Right atrium auricular region (tissue), 2 donors: ENCODE measurements at regions not wholly inside any gene's neighbourhood (a gene's known extent, or its start where the extent isn't known, plus 50 kb on each side); places are given as distances from the start of the nearest gene placed in this dataset.
"Not testable (repeated sequence)": the region's sequence is repeated elsewhere in the genome, so short reads cannot be mapped to it uniquely, and the experiment has no call there.

Source experiments
- DNase-seq: peaks from one replicate; pipeline ENCODE4 v3.0.0-alpha.2; 2019; ENCODE audit warnings: low spot score
- H3K27ac ChIP-seq, 2 donors: fragments of 200-600 bp; sonication (generic); 1 replicate in 1 of 2; 2 replicates in 1 of 2; pipeline ENCODE4 v1.5.1; 2016 to 2019
- H3K27me3 ChIP-seq, 2 donors: fragments of 200-600 bp; sonication (generic); one replicate each; pipeline versions ENCODE4 v1.5.1 to v1.6.0; 2017 to 2019
- H3K36me3 ChIP-seq: fragments of 200-600 bp; sonication (generic); one replicate; pipeline ENCODE4 v1.5.1; 2016
- H3K4me1 ChIP-seq, 2 donors: fragments of 200-600 bp; sonication (generic); one replicate each; pipeline versions ENCODE4 v1.5.1 to v1.6.0; 2017 to 2019
- H3K4me3 ChIP-seq, 2 donors: fragments of 200-600 bp; sonication (generic); 1 replicate in 1 of 2; 2 replicates in 1 of 2; pipeline ENCODE4 v1.5.1; 2017 to 2019; ENCODE audit warnings: mild to moderate bottlenecking in 1 of 2, moderate library complexity in 1 of 2
- H3K9me3 ChIP-seq, 2 donors: fragments of 200-600 bp; sonication (generic); one replicate each; pipeline ENCODE4 v1.5.1; 2019
- TF ChIP-seq, protein P1 (sequence below), 2 donors: fragments of 200-600 bp; sonication (generic); IDR thresholded peaks; one replicate each; pipeline ENCODE4 v1.5.1; 2019; ENCODE audit warnings: antibody characterized with exemption in 2 of 2

DNA sequence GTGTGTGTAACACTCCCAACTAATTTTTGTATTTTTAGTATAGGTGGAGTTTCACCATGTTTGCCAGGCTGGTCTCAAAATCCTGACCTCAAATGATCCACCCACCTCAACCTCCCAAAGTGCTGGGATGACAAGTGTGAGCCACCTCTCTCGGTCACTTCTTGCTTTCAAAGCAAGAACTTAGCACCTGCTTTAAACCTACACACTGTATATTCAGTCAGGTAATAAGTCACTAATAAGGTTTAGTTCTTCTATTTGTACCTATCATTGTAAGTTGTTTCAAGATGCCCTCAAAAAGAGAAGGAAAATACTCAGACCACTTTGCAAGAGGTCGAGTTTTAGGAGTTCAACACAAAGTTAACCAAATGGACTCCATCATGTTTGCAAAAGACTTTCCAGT, 431.3 kb downstream of the MRPL39 start:
- no peak overlapping the region for H3K27ac ChIP-seq
- DNase-seq = no peak
- no peaks in the 10 kb centered on the region for H3K4me1 ChIP-seq
- no peaks in the 10 kb centered on the region for H3K9me3 ChIP-seq
- H3K27me3 ChIP-seq = no peaks in the 10 kb centered on the region
- H3K4me3 ChIP-seq = no peak overlapping the region
- TF ChIP-seq, protein P1, sequence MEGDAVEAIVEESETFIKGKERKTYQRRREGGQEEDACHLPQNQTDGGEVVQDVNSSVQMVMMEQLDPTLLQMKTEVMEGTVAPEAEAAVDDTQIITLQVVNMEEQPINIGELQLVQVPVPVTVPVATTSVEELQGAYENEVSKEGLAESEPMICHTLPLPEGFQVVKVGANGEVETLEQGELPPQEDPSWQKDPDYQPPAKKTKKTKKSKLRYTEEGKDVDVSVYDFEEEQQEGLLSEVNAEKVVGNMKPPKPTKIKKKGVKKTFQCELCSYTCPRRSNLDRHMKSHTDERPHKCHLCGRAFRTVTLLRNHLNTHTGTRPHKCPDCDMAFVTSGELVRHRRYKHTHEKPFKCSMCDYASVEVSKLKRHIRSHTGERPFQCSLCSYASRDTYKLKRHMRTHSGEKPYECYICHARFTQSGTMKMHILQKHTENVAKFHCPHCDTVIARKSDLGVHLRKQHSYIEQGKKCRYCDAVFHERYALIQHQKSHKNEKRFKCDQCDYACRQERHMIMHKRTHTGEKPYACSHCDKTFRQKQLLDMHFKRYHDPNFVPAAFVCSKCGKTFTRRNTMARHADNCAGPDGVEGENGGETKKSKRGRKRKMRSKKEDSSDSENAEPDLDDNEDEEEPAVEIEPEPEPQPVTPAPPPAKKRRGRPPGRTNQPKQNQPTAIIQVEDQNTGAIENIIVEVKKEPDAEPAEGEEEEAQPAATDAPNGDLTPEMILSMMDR (IDR thresholded peaks at IDR 0.05) = no peak
- H3K36me3 ChIP-seq = no peaks in the 10 kb centered on the region

DNA sequence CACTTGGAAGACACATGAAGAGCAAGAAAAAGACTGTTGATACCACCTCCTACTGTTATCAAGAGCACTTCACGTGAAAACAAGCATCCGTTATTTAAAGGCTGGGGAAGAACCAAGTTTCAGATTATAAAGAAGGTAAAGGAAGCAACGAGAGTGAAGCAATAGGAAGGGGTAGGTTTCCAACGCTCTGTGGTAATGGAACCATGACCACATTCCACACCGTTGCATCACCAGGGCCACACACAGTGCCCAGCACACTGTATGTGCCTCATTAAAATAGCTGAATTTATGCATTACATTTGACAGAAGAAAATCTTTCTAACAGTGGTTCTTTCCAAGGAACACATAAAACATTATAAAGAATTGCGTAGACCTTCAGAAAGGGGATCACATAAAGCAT, 435.8 kb downstream of the MRPL39 start:
- Histone ChIP-seq H3K36me3 (no peaks in the 10 kb centered on the region), H3K27ac (no peak overlapping the region), H3K4me1 (no peaks in the 10 kb centered on the region), H3K4me3 (no peak overlapping the region), H3K9me3 (peaks cover 0 to 5% of the 10 kb centered on the region in 2 donors), H3K27me3 (no peaks in the 10 kb centered on the region)
- TF ChIP-seq, protein P1 (IDR thresholded peaks at IDR 0.05) = no peak
- DNase-seq = no peak

DNA sequence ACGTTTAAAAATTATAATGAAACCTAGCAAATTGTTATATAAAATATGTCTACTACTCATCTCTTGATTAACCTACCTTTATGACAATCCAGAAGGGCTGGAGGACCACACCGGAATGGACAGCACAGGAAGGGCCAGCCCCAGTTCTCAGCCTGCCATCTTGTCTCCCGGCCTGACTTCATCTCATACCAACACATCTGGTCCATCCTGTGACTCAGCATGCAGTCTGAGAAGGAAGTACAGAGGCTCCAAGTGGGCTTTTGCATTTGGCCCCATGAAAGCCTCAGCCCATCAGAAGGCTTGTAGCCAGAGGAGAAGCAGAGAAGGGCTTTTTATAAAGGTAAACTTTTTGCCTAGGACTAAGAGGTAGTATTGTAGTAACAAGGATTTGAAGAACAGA, 436.6 kb downstream of the MRPL39 start:
- no peak overlapping the region for H3K27ac ChIP-seq
- no peaks in the 10 kb centered on the region for H3K27me3 ChIP-seq
- no peaks in the 10 kb centered on the region for H3K36me3 ChIP-seq
- H3K4me3 ChIP-seq = no peak overlapping the region
- no peak for DNase-seq
- H3K9me3 ChIP-seq = peaks cover 0 to 9% of the 10 kb centered on the region in 2 donors
- H3K4me1 ChIP-seq = no peaks in the 10 kb centered on the region
- TF ChIP-seq, protein P1 (IDR thresholded peaks at IDR 0.05) = no peak

DNA sequence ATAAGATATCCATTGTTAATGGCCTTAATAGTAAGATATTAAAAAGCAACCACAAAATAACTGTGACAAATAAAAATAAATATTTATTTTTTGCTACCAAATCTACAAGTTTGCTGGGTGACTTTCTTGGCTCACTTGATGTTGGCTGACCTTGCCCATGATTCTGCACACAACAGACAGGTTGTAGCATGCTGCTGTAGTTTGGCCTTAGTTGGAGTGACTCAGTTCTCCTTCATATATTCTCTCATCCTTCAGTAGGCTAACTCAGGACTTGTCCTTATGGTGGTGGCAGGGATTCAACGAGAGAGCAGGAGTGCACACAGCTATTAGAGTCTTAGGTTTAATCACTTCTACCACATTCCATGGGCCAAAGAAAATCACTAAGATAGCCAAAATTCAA, 437.9 kb downstream of the MRPL39 start:
- H3K4me3 ChIP-seq = no peak overlapping the region
- no peaks in the 10 kb centered on the region for H3K36me3 ChIP-seq
- TF ChIP-seq, protein P1 (IDR thresholded peaks at IDR 0.05) = no peak
- no peak for DNase-seq
- H3K9me3 ChIP-seq = peaks cover 0 to 9% of the 10 kb centered on the region in 2 donors
- no peak overlapping the region for H3K27ac ChIP-seq
- H3K27me3 ChIP-seq = no peaks in the 10 kb centered on the region
- H3K4me1 ChIP-seq = no peaks in the 10 kb centered on the region

DNA sequence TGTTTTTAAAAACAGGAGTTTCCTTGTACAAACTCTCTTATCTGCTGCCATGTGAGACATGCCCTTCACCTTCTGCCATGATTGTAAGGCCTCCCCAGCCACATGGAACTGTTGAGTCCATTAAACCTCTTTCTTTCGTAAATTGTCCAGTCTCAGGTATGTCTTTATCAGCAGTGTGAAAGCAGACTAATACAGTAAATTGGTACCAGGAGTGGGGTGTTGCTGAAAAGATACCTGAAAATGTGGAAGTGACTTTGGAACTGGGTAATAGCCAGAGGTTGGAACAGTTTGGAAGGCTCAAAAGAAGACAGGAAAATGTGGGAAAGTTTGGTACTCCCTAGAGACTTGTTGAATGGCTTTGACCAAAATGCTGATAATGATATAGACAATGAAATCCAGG, 440.4 kb downstream of the MRPL39 start:
- H3K27me3 ChIP-seq, DNase-seq, H3K36me3 ChIP-seq, H3K27ac ChIP-seq, H3K4me1 ChIP-seq, H3K4me3 ChIP-seq, H3K9me3 ChIP-seq: not testable (repeated sequence)

DNA sequence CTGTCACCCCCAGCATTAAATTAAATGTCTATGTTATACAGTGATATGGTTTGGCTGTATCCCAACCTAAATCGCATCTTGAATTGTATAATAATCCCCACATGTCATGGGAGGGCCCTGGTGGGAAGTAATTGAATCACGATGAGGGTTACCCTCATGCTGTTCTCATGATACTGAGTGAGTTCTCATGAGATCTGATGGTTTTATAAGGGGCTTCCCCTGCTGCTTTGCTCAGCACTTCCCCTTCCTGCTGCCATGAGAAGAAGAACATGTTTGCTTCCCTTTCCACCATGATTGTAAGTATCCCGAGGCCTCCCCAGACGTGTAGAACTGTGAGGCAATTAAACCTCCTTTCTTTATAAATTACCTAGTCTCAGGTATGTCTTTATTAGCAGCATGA, 445.7 kb downstream of the MRPL39 start:
- no peak overlapping the region for H3K27ac ChIP-seq
- TF ChIP-seq, protein P1 (IDR thresholded peaks at IDR 0.05) = no peak
- H3K9me3 ChIP-seq = peaks cover 0 to 3% of the 10 kb centered on the region in 2 donors
- no peak for DNase-seq
- no peaks in the 10 kb centered on the region for H3K27me3 ChIP-seq
- H3K4me1 ChIP-seq = no peaks in the 10 kb centered on the region
- no peak overlapping the region for H3K4me3 ChIP-seq
- H3K36me3 ChIP-seq = no peaks in the 10 kb centered on the region

DNA sequence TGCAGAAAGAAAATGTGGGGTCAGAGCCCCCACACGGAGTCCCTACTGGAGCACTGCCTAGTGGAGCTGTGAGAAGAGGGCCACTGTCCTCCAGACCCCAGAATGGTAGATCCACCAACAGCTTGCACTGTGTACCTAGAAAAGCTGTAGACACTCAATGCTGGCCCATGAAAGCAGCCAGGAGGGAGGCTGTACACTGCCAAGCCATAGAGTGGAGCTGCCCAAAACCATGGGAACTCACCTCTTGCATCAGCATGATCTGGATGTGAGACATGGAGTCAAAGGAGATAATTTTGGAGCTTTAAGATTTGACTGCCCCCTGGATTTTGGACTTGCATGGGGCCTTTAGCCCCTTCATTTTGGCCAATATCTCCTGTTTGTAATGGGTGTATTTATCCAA, 452.3 kb downstream of the MRPL39 start:
- not testable (repeated sequence) for H3K4me3 ChIP-seq, H3K27me3 ChIP-seq, H3K9me3 ChIP-seq, H3K36me3 ChIP-seq, DNase-seq, H3K4me1 ChIP-seq, H3K27ac ChIP-seq
